Skin epidermis (tissue), 12 donors: ENCODE measurements at regions not wholly inside any gene's neighbourhood (a gene's known extent, or its start where the extent isn't known, plus 50 kb on each side); places are given as distances from the start of the nearest gene placed in this dataset.

Experiments used
- H3K27ac ChIP-seq, 21 experiments: fragments of 200-600 bp; sonication (generic) in 11 of 21; one replicate each; pipeline ENCODE4 v1.5.0; 2020; ENCODE audit warnings: mild to moderate bottlenecking in 3 of 21, inconsistent platforms in 2 of 21, moderate library complexity in 2 of 21
- H3K4me3 ChIP-seq, 7 experiments: fragments of 200-600 bp; sonication (generic) in 2 of 7; one replicate each; pipeline ENCODE4 v1.5.0; 2020; ENCODE audit warnings: inconsistent platforms in 2 of 7, mild to moderate bottlenecking in 2 of 7, moderate library complexity in 1 of 7

- no peak overlapping the region for H3K4me3 ChIP-seq
Observed at GRCh38 chr17:53406907-53407306, 415.8 kb upstream of the KIF2B start.

GRCh38 chr17:53391197-53391596, 431.5 kb upstream of the KIF2B start:
- Histone ChIP-seq H3K4me3 (no peak overlapping the region), H3K27ac (no peak overlapping the region)

More at GRCh38 chr17:53406907-53407306, 415.8 kb upstream of the KIF2B start:
- H3K27ac ChIP-seq, result no peak overlapping the region

GRCh38 chr17:53390575-53390974, 432.2 kb upstream of the KIF2B start:
- Histone ChIP-seq H3K4me3 (no peak overlapping the region), H3K27ac (no peak overlapping the region)

- H3K27ac ChIP-seq, result no peak overlapping the region
Observed at GRCh38 chr17:53387745-53388144, 435.0 kb upstream of the KIF2B start.

GRCh38 chr17:53353919-53354351, 468.8 kb upstream of the KIF2B start:
- no peak overlapping the region for H3K27ac ChIP-seq
- H3K4me3 ChIP-seq, result no peak overlapping the region

More at GRCh38 chr17:53387745-53388144, 435.0 kb upstream of the KIF2B start:
- H3K4me3 ChIP-seq, result no peak overlapping the region

- H3K4me3 ChIP-seq, result no peak overlapping the region
- no peak overlapping the region for H3K27ac ChIP-seq
Observed at GRCh38 chr17:53344778-53345177, 477.9 kb upstream of the KIF2B start.

- Histone ChIP-seq H3K4me3 (no peak overlapping the region), H3K27ac (no peak overlapping the region)
Observed at GRCh38 chr17:53336281-53336680, 486.4 kb upstream of the KIF2B start.

- H3K27ac ChIP-seq, result no peak overlapping the region
- H3K4me3 ChIP-seq, result no peak overlapping the region
Observed at GRCh38 chr17:53335443-53335842, 487.3 kb upstream of the KIF2B start.

- H3K4me3 ChIP-seq, result no peak overlapping the region
- no peak overlapping the region for H3K27ac ChIP-seq
Observed at GRCh38 chr17:53330756-53331155, 492.0 kb upstream of the KIF2B start.

- H3K4me3 ChIP-seq, result no peak overlapping the region
- H3K27ac ChIP-seq, result no peak overlapping the region
Observed at GRCh38 chr17:53321651-53322050, 501.1 kb upstream of the KIF2B start.

- H3K27ac ChIP-seq, result no peak overlapping the region
- H3K4me3 ChIP-seq, result no peak overlapping the region
Observed at GRCh38 chr17:53319947-53320346, 502.8 kb upstream of the KIF2B start.

GRCh38 chr17:53316988-53317387, 505.7 kb upstream of the KIF2B start:
- Histone ChIP-seq H3K4me3 (no peak overlapping the region), H3K27ac (no peak overlapping the region)

GRCh38 chr17:53316073-53316472, 506.7 kb upstream of the KIF2B start:
- Histone ChIP-seq H3K4me3 (no peak overlapping the region), H3K27ac (no peak overlapping the region)

- H3K27ac ChIP-seq, result no peak overlapping the region
- no peak overlapping the region for H3K4me3 ChIP-seq
Observed at GRCh38 chr17:53314521-53314920, 508.2 kb upstream of the KIF2B start.

- Histone ChIP-seq H3K4me3 (no peak overlapping the region), H3K27ac (no peak overlapping the region)
Observed at GRCh38 chr17:53313746-53314145, 509.0 kb upstream of the KIF2B start.

GRCh38 chr17:53278466-53278865, 544.3 kb upstream of the KIF2B start:
- Histone ChIP-seq H3K4me3 (no peak overlapping the region), H3K27ac (no peak overlapping the region)

GRCh38 chr17:53273126-53273525, 549.6 kb upstream of the KIF2B start:
- no peak overlapping the region for H3K4me3 ChIP-seq
- no peak overlapping the region for H3K27ac ChIP-seq

- no peak overlapping the region for H3K4me3 ChIP-seq
Observed at GRCh38 chr17:53270936-53271335, 551.8 kb upstream of the KIF2B start.

GRCh38 chr17:53264730-53265129, 558.0 kb upstream of the KIF2B start:
- Histone ChIP-seq H3K27ac (no peak overlapping the region), H3K4me3 (no peak overlapping the region)

More at GRCh38 chr17:53270936-53271335, 551.8 kb upstream of the KIF2B start:
- no peak overlapping the region for H3K27ac ChIP-seq

GRCh38 chr17:53253956-53254597, 568.6 kb upstream of the KIF2B start:
- no peak overlapping the region for H3K4me3 ChIP-seq
- H3K27ac ChIP-seq, result no peak overlapping the region

- H3K4me3 ChIP-seq, result no peak overlapping the region
- no peak overlapping the region for H3K27ac ChIP-seq
Observed at GRCh38 chr17:53249036-53249435, 573.7 kb upstream of the KIF2B start.

GRCh38 chr17:53234138-53234537, 588.6 kb upstream of the KIF2B start:
- Histone ChIP-seq H3K27ac (no peak overlapping the region), H3K4me3 (no peak overlapping the region)
